Activated CD4-positive, alpha-beta T cell treated with anti-CD3 and anti-CD28 coated beads, Interleukin-2, amount 10 ng/mL, durations not matched to agents 24 days and 14 days (primary cell): ENCODE measurements at regions not wholly inside any gene's neighbourhood (a gene's known extent, or its start where the extent isn't known, plus 50 kb on each side); places are given as distances from the start of the nearest gene placed in this dataset.

Experiments used
- DNase-seq: peaks from one replicate; pipeline ENCODE4 v3.0.0; 2022
- H3K27ac Mint-ChIP-seq: one replicate; pipeline ENCODE4 v1.8.0; 2022; ENCODE audit warnings: mild to moderate bottlenecking, mixed read lengths
- H3K27me3 Mint-ChIP-seq: one replicate; pipeline ENCODE4 v1.8.0; 2022; ENCODE audit warnings: mixed read lengths
- H3K36me3 Mint-ChIP-seq: one replicate; pipeline ENCODE4 v1.8.0; 2022; ENCODE audit warnings: low read depth, mild to moderate bottlenecking, mixed read lengths
- H3K4me1 Mint-ChIP-seq: one replicate; pipeline ENCODE4 v1.8.0; 2021; ENCODE audit warnings: mixed read lengths
- H3K4me3 Mint-ChIP-seq: one replicate; pipeline ENCODE4 v1.8.0; 2022; ENCODE audit warnings: mild to moderate bottlenecking, moderate library complexity, mixed read lengths
- H3K9me3 Mint-ChIP-seq: one replicate; pipeline ENCODE4 v1.8.0; 2021; ENCODE audit warnings: mixed read lengths
- intact Hi-C: fragments of 100-400 bp; cut with micrococcal nuclease; formaldehyde crosslinking; loops from one replicate; pipeline ENCODE4 v1.15.1; 2023

DNA sequence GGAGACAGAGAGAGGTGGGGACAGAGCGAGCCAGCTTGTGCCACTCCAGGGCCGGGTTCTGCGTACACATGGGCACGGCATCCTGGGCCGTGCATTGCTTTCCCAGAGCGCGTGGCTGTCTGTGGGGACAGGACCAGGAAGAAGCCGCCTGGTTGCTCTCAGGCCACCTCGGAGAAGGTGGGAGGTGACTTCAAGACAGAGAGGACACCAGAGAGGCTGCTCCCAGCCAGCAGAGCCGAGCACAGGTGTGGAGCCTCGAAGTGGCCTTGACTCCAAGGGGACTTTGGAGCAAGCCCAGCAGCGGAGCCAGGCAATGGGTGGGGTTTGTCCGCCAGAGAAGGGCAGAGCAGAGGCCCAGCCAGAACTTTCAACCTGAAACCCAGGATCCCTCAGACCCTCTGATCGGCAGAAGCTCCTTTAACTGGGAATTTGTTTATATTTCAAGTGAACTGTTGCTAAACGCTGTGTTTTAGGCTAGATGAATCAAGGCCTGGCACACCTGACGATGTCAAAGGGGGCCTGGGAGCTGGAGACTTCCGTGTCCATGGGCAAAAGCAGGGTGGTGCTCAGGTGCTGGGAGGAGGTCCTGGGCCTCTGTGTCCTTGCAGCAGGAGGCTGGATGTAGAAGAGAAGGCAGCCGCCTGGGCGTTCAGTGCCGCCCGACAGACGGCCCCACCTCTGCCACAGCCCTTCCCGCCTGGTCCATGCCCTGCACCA lies 262.1 kb downstream of the DLL1 start:
- Mint-ChIP-seq H3K4me3 (no peak overlapping the region), H3K27me3 (peaks cover 2% of the 10 kb centered on the region), H3K27ac (no peak overlapping the region), H3K36me3 (no peaks in the 10 kb centered on the region), H3K4me1 (no peaks in the 10 kb centered on the region), H3K9me3 (peaks cover 4% of the 10 kb centered on the region)
- no peak for DNase-seq
- intact Hi-C loops = no loop called here

DNA sequence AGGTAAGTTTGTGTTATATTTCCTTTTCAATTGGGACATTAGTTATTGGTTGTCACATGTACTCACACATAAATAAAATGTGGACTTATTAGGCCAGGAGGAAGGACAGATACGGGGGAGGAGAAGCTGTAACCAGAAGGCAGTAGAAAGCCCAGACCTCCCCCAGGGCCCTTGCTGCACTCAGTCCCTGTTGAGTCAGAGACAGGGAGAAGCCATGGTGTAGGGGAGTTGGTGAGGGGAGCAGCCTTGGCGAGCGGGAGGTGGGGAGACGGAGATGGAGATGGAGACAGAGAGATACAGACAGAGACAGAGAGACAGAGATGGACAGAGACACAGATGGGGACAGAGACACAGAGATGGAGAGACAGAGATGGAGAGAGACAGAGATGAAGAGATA lies 263.2 kb downstream of the DLL1 start:
- intact Hi-C loops = no loop called here
- Mint-ChIP-seq H3K4me1 (no peaks in the 10 kb centered on the region), H3K27me3 (no peaks in the 10 kb centered on the region), H3K9me3 (no peaks in the 10 kb centered on the region), H3K27ac (no peak overlapping the region), H3K36me3 (no peaks in the 10 kb centered on the region), H3K4me3 (no peak overlapping the region)
- DNase-seq = no peak

DNA sequence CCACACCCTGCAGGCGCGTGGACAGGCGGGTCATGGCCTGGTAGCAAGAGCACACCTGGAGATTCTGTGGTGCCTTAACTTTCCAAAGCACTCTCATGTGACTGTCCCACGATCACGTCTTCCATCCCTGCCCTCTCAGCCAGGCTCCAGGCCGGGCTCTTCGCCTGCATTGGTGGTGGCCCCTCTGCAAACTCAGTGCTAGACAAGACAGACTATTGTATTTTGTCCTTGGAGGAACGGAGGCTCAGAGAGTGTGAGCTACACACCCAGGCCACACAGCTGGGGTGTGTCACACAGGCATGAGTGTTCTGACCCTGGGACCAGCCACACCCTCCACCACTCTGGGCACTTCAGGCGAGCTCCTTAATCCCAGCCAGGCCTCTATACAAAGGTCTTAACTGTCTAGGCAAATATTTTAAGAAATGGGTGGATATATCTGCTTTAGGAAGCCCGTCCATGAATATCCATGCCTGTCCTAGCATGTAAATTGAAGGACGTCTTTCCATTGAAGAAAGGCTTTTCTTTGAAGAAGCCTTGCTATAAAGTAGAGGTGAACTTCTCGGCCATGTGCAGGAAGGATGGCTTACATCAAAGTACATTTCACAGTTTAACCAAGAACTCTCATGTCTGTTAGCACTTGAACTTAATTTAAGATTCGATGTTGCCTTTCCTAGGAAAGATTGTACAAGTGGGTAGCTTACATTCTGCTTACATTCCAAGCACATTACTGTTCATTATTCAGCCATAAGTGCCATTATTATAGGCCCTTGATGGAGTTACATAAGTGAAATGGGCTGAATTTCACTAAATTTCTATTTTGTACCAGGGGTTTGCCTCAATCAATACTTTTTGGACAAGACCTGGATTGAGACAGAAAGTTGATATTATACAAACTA lies 263.9 kb downstream of the DLL1 start:
- intact Hi-C loops = no loop called here
- no peak overlapping the region for H3K27ac Mint-ChIP-seq
- no peak overlapping the region for H3K4me3 Mint-ChIP-seq
- DNase-seq = no peak
- no peaks in the 10 kb centered on the region for H3K4me1 Mint-ChIP-seq
- peaks cover 5% of the 10 kb centered on the region for H3K27me3 Mint-ChIP-seq
- H3K9me3 Mint-ChIP-seq = no peaks in the 10 kb centered on the region
- H3K36me3 Mint-ChIP-seq = no peaks in the 10 kb centered on the region

DNA sequence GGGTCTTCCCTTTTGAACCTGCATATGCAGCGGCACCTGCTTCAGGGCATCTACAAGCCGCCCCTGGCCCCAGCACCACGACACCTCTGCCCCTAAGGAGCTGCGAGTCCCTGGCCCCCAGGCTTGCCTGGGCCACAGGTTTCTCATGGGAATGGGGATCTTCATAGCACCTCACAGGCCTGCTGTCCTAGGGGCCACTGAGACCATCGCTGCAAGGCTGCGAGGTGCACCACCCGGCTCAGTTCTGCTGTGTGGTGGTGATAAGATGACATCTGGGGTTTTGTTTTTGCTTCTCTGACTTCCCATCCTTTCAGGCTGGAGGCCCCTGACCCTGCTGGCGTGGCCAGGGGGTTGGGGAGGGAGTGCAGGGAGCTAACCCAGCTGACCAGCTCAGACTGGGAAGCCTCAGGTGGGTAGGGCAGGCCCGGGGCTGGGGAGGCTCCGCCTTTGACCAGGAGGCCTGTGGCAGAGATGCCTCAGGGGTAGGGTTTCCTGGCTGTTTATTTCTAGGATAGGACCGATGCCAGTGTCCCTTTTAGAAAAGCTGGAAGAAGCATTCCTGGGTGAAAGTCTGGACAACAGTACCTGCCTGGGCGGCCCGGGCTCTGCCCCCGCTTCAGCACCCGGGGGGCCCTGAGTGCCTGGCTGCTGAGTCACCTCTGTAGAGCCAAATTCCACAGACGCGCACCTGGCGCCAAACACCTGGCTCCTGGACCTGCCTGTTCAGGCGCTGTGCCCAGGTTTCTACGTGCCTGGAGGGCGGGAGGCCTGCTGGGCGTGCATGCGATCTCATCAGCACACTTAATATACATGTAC lies 264.7 kb downstream of the DLL1 start:
- intact Hi-C loops = no loop called here
- Mint-ChIP-seq H3K27me3 (peaks cover 9% of the 10 kb centered on the region), H3K36me3 (no peaks in the 10 kb centered on the region), H3K4me1 (no peaks in the 10 kb centered on the region), H3K9me3 (no peaks in the 10 kb centered on the region), H3K27ac (no peak overlapping the region), H3K4me3 (no peak overlapping the region)
- no peak for DNase-seq

DNA sequence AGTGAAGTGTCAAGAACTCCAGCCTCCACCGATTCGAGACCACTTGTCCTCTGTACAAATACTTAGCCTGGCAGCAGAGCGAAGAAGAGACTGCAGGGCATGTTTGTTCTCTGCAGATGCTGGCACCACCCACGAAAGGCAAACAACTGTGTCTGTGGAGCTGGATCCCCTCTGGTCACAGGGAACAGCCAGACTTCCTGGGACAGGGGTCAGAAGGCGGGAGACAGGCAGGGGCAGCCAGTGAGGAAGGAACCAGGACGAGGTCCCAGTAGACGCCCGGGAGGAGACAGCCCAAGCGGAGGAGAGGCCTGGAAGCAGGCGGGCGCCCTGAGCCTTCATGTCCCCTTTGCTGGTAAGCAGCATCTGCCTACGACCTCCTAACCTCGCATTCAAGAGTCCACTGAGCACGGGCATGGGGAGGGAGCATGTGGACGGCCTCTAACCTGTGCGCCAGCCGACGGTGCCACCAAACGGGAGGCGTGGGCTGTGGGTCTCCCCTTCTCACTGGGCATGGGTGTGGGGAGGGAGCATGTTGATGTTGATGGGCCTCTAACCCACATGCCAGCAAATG lies 265.5 kb downstream of the DLL1 start:
- no peak for DNase-seq
- Mint-ChIP-seq H3K36me3 (no peaks in the 10 kb centered on the region), H3K9me3 (no peaks in the 10 kb centered on the region), H3K4me1 (no peaks in the 10 kb centered on the region), H3K27ac (no peak overlapping the region), H3K27me3 (peaks cover 11% of the 10 kb centered on the region), H3K4me3 (no peak overlapping the region)
- intact Hi-C loops = no loop called here

DNA sequence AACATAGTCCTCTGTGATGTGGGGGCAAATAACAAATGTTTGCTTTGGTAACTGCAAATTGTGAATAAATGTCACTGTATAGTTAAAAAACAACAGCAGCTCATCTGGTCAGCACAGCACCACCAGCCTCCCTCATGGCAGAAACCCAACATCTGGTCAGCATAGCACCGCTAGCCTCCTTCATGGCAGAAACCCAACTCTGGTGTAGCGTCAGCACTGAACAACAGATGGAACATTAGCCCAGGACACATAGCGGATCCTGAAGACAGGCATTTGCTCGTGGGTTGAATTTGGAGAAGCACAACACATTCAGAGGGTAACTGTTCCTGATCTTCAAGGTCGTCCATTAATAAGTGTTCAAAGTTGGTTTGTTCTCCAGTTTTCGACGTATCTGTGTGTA lies 265.9 kb downstream of the DLL1 start:
- no peaks in the 10 kb centered on the region for H3K4me1 Mint-ChIP-seq
- peaks cover 11% of the 10 kb centered on the region for H3K27me3 Mint-ChIP-seq
- no peak overlapping the region for H3K4me3 Mint-ChIP-seq
- H3K9me3 Mint-ChIP-seq = no peaks in the 10 kb centered on the region
- H3K27ac Mint-ChIP-seq = no peak overlapping the region
- intact Hi-C loops = no loop called here
- no peaks in the 10 kb centered on the region for H3K36me3 Mint-ChIP-seq
- no peak for DNase-seq

DNA sequence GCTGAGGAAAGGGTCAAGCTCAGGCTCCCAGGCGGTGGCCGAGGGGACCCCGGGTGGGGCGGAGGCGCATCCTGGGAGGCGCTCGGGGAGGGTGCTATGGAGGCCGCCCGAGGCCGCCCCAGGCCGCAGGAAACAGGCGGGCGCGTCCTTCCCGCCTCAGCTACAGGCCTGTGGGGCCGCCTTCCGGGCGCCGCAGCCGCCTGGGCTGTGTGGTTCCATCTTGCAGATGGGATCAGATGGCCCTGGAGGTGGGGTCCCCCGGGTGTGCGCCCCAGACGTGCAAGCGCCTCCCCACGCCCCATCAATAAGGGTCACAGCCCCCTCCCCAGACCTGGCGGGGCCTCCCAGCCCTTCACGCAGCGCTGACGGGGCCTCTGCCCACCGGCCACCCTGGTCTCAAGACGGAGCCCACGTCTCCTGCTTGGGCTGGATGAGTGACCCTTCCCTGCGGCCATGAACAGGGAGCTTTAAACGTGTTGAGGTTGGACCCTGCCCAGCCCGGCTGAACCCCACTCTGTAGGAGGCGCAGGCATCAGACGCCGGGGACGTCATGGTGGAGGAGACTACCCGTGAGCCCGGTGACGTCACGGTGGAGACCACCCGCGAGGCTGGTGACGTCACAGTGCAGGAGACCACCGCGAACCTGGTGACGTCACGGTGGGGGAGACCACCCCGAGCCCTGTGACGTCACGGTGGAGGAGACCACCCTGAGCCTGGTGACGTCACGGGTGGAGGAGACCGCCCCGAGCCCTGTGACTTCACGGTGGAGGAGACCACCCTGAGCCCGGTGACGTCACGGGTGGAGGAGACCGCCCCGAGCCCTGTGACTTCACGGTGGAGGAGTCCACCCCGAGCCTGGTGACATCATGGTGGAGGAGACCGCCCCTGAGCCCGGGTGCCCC lies 267.0 kb downstream of the DLL1 start:
- Mint-ChIP-seq H3K27me3 (peaks cover 11% of the 10 kb centered on the region), H3K4me3 (no peak overlapping the region), H3K9me3 (no peaks in the 10 kb centered on the region), H3K4me1 (no peaks in the 10 kb centered on the region), H3K27ac (no peak overlapping the region), H3K36me3 (no peaks in the 10 kb centered on the region)
- intact Hi-C loops = no loop called here
- no peak for DNase-seq

DNA sequence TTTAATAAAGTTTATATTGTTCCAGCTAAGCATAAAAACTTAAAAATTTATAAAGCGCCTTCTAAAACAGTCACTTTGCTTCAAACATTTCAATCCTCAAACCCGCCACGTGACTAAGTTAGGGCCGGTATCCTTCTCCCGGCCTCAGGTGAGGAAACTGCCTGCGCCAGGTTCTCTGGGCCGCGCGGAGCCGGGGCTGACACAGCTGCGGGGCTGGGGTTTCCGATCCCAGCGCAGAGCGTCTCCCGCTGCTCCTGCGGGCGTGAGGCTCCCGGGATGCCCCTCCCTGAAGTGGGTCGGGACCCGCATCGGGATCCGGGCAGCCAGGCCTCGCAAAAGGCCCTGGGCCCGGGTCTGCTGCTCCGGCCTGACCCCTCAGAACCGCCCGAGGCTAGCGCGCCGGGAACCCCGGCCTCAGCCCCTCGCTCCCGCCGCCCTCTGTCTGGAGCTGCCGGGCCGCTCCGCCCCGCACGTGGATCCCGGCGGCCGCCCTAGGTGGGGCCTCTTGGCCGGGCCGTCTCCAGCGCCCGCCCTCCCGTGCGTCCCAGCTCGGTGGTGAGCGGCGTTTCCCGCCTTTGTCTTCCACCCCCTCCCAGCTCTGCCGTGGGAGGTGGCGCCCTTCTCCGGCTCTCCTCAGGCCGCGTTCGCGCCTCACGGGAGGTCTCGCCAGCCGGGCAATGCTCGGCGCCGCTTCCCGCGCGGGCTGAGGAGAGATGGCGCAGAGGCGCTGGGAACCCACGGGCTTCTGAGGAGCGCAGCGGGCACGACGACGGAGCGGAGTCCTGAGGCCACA lies 267.9 kb downstream of the DLL1 start:
- Mint-ChIP-seq H3K27me3 (peaks cover 11% of the 10 kb centered on the region), H3K27ac (no peak overlapping the region)
- DNase-seq = no peak

DNA sequence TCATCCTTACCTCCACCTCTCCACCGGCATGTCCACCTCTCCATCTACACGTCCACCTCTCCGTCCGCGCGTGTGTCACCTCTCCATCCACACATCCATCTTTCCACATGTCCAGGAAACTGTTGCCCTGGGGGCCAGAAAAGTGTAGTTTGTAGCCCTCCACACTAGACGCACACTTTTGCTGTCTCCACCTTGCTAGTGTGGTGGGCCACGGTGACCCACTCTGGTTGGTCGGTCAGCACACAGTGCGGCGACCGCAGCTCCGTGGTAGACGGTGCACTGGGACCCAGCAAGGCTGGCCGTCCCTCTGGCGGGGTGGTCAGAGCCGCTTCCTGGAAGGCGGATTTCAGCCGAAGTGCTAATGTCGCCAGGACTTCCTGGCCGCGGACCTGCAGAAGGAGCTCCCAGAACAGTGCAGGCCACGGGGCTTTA lies 268.6 kb downstream of the DLL1 start:
- Mint-ChIP-seq H3K4me3 (no peak overlapping the region), H3K27me3 (peaks cover 12% of the 10 kb centered on the region), H3K9me3 (no peaks in the 10 kb centered on the region)

More for the DNA sequence above, 267.9 kb downstream of the DLL1 start:
- H3K36me3 Mint-ChIP-seq = no peaks in the 10 kb centered on the region
- H3K4me3 Mint-ChIP-seq = no peak overlapping the region
- H3K9me3 Mint-ChIP-seq = no peaks in the 10 kb centered on the region
- intact Hi-C loops = no loop called here
- no peaks in the 10 kb centered on the region for H3K4me1 Mint-ChIP-seq

DNA sequence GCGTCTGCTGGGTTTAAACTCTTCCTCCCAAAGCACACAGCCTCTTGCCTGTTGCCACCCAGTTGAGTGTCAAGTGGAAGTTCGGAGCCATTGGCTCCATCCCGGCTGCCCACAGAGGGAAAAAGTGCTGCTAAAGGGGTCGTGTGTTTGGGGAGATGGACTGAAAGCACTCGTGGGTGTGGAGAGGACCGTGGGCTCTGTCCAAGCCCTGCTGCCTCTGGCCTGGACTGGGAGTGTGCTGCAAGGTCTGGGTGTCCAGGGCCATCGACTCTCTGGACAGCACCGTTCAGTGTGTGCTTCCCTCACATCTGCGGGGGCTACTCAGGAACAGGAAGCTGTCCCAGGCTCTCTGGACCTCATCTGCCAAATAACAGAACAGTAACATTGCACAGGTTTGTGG lies 269.3 kb downstream of the DLL1 start:
- H3K4me3 Mint-ChIP-seq = no peak overlapping the region
- no peak for DNase-seq
- H3K4me1 Mint-ChIP-seq = no peaks in the 10 kb centered on the region
- no peak overlapping the region for H3K27ac Mint-ChIP-seq
- no peaks in the 10 kb centered on the region for H3K36me3 Mint-ChIP-seq
- no peaks in the 10 kb centered on the region for H3K9me3 Mint-ChIP-seq
- intact Hi-C loops = no loop called here
- peaks cover 17% of the 10 kb centered on the region for H3K27me3 Mint-ChIP-seq

More for the DNA sequence above, 268.6 kb downstream of the DLL1 start:
- Mint-ChIP-seq H3K27ac (no peak overlapping the region), H3K4me1 (no peaks in the 10 kb centered on the region), H3K36me3 (no peaks in the 10 kb centered on the region)
- intact Hi-C loops = no loop called here
- DNase-seq = no peak

DNA sequence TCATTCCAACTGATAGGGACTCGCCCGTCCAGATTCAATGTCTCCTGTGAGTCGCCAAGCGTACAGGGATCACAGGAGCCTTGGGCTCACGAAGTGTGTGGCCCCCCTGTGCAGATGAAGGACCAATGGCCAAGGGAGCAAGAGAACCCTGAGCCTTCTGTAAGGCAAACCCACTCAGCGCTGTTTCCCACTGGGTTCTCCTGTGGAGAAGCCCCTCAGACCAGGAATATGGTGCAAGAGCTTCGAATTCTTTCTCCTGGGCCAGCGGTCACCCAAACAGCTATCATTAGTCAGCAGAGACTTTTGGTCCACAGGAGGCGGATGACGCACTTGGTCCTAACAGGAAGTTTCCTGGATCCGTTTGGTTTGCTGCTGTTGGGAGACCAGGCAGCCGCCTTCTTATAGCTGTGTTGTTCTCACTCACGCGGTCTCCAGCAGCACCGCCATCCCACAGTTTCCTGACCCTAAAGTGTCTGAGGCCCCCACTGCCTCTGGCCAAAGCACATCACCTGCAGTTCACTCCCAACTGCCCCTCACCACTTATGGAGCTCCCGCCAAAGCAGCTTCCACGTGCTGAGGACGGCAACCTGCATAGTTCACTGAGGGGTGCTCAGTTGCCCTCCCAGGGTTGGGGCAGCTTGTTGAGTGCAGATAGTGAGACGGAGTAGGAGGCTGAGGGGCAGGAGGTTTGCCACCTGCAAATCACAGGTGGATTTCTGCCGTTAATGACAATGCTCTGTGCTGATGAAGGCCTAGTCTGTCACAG lies 268.6 kb downstream of the ERMARD start:
- no peak for DNase-seq
- Mint-ChIP-seq H3K4me1 (no peaks in the 10 kb centered on the region), H3K27me3 (peaks cover 20% of the 10 kb centered on the region), H3K9me3 (no peaks in the 10 kb centered on the region), H3K27ac (no peak overlapping the region), H3K4me3 (no peak overlapping the region), H3K36me3 (no peaks in the 10 kb centered on the region)
- intact Hi-C loops = no loop called here
